Thyroid gland (tissue), 4 donors: ENCODE measurements at regions not wholly inside any gene's neighbourhood (a gene's known extent, or its start where the extent isn't known, plus 50 kb on each side); places are given as distances from the start of the nearest gene placed in this dataset.

ENCODE experiments used
- POLR2A ChIP-seq, 2 donors: fragments of 450-650 bp; IDR thresholded peaks; one replicate each; pipeline ENCODE4 v1.6.1; 2017; ENCODE audit warnings: antibody characterized with exemption in 2 of 2, mild to moderate bottlenecking in 2 of 2, moderate library complexity in 1 of 2
- TF ChIP-seq, protein P1 (sequence below), 6 experiments: fragments of 200-600 bp in 3 of 6; fragments of 450-650 bp in 3 of 6; sonication (generic) in 3 of 6; IDR thresholded peaks; one replicate each; pipeline ENCODE4 v1.5.1; 2016 to 2019; ENCODE audit warnings: antibody characterized with exemption in 6 of 6, mild to moderate bottlenecking in 2 of 6, inconsistent platforms in 1 of 6, moderate library complexity in 1 of 6

- TF ChIP-seq, protein P1, sequence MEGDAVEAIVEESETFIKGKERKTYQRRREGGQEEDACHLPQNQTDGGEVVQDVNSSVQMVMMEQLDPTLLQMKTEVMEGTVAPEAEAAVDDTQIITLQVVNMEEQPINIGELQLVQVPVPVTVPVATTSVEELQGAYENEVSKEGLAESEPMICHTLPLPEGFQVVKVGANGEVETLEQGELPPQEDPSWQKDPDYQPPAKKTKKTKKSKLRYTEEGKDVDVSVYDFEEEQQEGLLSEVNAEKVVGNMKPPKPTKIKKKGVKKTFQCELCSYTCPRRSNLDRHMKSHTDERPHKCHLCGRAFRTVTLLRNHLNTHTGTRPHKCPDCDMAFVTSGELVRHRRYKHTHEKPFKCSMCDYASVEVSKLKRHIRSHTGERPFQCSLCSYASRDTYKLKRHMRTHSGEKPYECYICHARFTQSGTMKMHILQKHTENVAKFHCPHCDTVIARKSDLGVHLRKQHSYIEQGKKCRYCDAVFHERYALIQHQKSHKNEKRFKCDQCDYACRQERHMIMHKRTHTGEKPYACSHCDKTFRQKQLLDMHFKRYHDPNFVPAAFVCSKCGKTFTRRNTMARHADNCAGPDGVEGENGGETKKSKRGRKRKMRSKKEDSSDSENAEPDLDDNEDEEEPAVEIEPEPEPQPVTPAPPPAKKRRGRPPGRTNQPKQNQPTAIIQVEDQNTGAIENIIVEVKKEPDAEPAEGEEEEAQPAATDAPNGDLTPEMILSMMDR (IDR thresholded peaks at IDR 0.05): no peak
- no peak for TF ChIP-seq POLR2A (IDR thresholded peaks at IDR 0.05)
Measured at GRCh38 chr2:181776336-181776735, 96.0 kb upstream of the NEUROD1 start.
